Panc1 (cell line): ENCODE measurements at regions not wholly inside any gene's neighbourhood (a gene's known extent, or its start where the extent isn't known, plus 50 kb on each side); places are given as distances from the start of the nearest gene placed in this dataset.

Experiments
- POLR2AphosphoS5 ChIP-seq: IDR thresholded peaks from 2 replicates; pipeline ENCODE4 v1.6.1; 2012; ENCODE audit warnings: mild to moderate bottlenecking, low read depth, low read length, moderate library complexity
- REST ChIP-seq, 2 experiments: IDR thresholded peaks; 2 replicates each; pipeline ENCODE4 v1.6.1; 2011 to 2012; ENCODE audit warnings: low read depth in 2 of 2, control low read depth in 1 of 2, low read length in 1 of 2, mild to moderate bottlenecking in 1 of 2, moderate library complexity in 1 of 2; ENCODE audit not compliant: insufficient read depth in 1 of 2
- SIN3A ChIP-seq: IDR thresholded peaks from 2 replicates; pipeline ENCODE4 v1.6.1; 2012; ENCODE audit warnings: low read depth, mild to moderate bottlenecking, low read length, moderate library complexity, borderline replicate concordance; ENCODE audit not compliant: insufficient read depth
- TCF7L2 ChIP-seq: IDR thresholded peaks from 2 replicates; pipeline ENCODE4 v1.6.1; 2011; ENCODE audit warnings: mild to moderate bottlenecking, low read depth, low read length, inconsistent platforms
- TF ChIP-seq, protein P1 (sequence below): fragments of 450-650 bp; IDR thresholded peaks from 2 replicates; pipeline ENCODE4 v1.5.1; 2017; ENCODE audit warnings: mild to moderate bottlenecking

DNA sequence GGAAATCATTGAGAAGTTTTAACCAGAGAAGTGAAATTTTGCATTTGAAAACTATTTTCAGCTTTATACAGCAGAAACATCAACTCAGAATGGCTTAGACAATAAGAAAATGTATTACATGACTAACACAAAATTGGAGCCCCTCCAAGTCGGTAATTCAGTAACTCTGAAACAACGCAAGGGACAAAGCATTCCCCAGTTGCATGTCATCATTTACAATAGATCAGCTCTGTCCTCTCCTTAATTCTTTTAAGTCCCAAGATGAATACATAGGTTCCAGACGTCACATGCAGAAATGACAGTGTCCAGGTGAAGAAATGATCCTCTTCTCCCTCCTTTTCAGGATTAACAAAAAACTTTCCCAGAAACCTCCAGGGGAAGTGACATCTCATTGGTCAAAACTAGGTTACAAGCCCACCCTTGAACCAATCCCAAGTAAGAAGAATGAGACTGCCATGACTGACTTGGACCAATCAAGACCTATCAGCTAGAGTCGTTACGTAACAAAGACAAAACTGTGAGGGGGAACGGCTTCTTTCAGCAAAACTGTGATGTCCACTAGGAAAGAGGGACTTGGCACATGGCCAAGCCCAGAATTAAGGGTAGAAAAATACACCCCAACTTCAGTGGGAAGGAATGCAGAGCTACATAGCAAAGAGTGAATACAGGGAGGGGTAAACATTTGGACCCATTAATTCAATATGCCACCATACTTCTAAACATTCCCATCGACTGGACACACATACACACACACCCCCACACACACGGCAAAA, 114.3 kb upstream of the PRNP start:
- TF ChIP-seq, protein P1, sequence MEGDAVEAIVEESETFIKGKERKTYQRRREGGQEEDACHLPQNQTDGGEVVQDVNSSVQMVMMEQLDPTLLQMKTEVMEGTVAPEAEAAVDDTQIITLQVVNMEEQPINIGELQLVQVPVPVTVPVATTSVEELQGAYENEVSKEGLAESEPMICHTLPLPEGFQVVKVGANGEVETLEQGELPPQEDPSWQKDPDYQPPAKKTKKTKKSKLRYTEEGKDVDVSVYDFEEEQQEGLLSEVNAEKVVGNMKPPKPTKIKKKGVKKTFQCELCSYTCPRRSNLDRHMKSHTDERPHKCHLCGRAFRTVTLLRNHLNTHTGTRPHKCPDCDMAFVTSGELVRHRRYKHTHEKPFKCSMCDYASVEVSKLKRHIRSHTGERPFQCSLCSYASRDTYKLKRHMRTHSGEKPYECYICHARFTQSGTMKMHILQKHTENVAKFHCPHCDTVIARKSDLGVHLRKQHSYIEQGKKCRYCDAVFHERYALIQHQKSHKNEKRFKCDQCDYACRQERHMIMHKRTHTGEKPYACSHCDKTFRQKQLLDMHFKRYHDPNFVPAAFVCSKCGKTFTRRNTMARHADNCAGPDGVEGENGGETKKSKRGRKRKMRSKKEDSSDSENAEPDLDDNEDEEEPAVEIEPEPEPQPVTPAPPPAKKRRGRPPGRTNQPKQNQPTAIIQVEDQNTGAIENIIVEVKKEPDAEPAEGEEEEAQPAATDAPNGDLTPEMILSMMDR, result no peak
- TF ChIP-seq TCF7L2 (no peak), SIN3A (no peak), POLR2AphosphoS5 (no peak), REST (IDR thresholded peaks at IDR 0.05; ENCODE audit: insufficient read depth in 1 of 2, low read depth in 2 of 2, low read length in 1 of 2) (no peak)
